ENCODE measurements at regions not wholly inside any gene's neighbourhood (a gene's known extent, or its start where the extent isn't known, plus 50 kb on each side); places are given as distances from the start of the nearest gene placed in this dataset.

DNA sequence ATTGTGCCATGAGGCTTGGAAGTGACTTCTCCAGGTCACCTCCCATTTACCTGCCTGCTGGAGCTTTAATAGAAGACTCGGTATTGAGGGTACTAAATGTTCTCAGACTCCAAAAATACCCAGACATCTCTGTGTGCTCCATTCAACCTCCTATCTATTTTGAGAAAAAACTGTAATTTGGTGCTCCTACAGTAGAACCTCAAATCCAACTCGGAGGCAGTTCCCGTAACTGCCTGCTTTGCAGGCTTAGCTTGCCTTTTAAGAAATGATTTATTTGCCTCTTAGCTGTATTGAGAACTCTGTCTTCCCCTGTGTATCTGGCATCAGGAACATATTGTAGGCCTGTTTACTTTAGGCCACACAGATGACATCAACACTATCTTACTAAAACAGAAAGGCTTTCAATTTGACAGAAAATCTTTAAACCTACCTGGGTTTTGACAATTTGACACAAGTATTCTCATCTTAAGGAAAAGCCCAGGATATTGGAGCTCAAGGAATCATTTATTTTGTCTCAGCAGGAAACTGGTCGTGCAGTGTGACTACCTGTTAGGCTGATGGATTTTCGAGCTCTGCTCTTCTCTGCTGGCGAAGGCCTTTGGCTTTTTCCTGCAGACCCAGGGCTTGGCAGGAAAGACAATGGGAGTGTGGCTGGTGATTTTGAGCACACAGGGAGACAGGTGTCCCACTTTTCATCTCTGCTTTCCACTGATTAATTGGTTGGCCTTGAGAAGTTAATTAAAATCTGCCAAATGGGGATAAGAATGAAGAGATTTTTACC lies 314.8 kb downstream of the SNAPC1 start:
- peaks cover 47 to 48% of the 10 kb centered on the region in 2 donors for H3K4me1 Mint-ChIP-seq
- peak overlapping the region; percentile 69 for H3K27ac ChIP-seq (ENCODE audit: low read length)

DNA sequence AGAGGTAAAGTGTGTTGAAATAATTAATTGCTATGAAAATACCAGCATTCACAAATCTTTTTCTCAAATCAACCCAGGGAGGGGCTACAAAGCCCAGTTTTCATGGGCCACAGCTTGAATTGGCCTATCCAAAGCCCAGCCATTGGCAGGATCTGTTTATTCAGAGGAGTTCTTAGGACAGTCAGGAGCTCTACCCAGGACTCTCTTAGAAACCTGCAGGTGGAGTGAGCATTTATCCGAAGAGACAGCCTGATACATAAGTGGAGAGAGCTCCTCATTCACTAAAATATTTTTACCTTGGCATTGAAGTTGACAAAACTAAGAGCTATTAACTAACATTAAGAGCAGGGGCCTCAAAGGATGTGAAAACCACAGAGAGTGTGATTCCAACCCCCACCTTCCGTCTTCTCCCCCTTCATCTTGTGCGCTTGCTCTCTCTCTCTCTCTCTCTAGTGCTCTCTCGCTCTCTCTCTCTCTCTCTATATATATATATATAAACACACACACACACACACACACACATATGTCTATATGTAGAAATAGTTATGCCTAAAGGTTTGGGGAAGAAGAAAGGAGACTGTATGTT lies 315.5 kb downstream of the SNAPC1 start:
- H3K4me3 Mint-ChIP-seq = peak overlapping the region; percentile 79
- Histone ChIP-seq H3K4me3 (ENCODE audit: low read length) (no peak overlapping the region), H3K4me1 (ENCODE audit: control insufficient read depth, insufficient read depth, low read length) (peaks cover 31% of the 10 kb centered on the region), H3K36me3 (ENCODE audit: control insufficient read depth, insufficient read depth, low read length) (no peaks in the 10 kb centered on the region), H3K9me3 (ENCODE audit: control insufficient read depth, insufficient read depth, low read length) (no peaks in the 10 kb centered on the region), H3K27ac (ENCODE audit: low read length) (peak overlapping the region; percentile 69), H3K27me3 (ENCODE audit: control insufficient read depth, insufficient read depth, low read length) (no peaks in the 10 kb centered on the region)
- ATAC-seq (peak; percentile 68 to 92 (median 87)), DNase-seq (peak in 1 of 2 donors; percentile 64)
- peak overlapping the region; percentile 75 to 91 for H3K27ac Mint-ChIP-seq
- peaks cover 0 to 2% of the 10 kb centered on the region in 2 donors for H3K9me3 Mint-ChIP-seq
- intact Hi-C loops (cut with micrococcal nuclease) = loop anchor here (5.0 kb wide), 1 partner anchor 40 kb away; no protein-coding TSS in a partner anchor
- 13% methylated on average over 3 of the region's 4 CpGs for WGBS (ENCODE audit: insufficient coverage)
- H3K36me3 Mint-ChIP-seq = no peaks in the 10 kb centered on the region
- H3K4me1 Mint-ChIP-seq = peaks cover 49 to 51% of the 10 kb centered on the region in 2 donors
- peaks cover 0 to 2% of the 10 kb centered on the region in 2 donors for H3K27me3 Mint-ChIP-seq (ENCODE audit: low read depth in 2 of 2)
- TF ChIP-seq, protein P1, sequence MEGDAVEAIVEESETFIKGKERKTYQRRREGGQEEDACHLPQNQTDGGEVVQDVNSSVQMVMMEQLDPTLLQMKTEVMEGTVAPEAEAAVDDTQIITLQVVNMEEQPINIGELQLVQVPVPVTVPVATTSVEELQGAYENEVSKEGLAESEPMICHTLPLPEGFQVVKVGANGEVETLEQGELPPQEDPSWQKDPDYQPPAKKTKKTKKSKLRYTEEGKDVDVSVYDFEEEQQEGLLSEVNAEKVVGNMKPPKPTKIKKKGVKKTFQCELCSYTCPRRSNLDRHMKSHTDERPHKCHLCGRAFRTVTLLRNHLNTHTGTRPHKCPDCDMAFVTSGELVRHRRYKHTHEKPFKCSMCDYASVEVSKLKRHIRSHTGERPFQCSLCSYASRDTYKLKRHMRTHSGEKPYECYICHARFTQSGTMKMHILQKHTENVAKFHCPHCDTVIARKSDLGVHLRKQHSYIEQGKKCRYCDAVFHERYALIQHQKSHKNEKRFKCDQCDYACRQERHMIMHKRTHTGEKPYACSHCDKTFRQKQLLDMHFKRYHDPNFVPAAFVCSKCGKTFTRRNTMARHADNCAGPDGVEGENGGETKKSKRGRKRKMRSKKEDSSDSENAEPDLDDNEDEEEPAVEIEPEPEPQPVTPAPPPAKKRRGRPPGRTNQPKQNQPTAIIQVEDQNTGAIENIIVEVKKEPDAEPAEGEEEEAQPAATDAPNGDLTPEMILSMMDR (IDR thresholded peaks at IDR 0.05) = no peak

More for the DNA sequence above, 314.8 kb downstream of the SNAPC1 start:
- H3K9me3 ChIP-seq (ENCODE audit: control insufficient read depth, insufficient read depth, low read length) = no peaks in the 10 kb centered on the region
- peak overlapping the region; percentile 75 to 91 for H3K27ac Mint-ChIP-seq
- no peaks in the 10 kb centered on the region for H3K36me3 ChIP-seq (ENCODE audit: control insufficient read depth, insufficient read depth, low read length)
- H3K4me3 ChIP-seq (ENCODE audit: low read length) = no peak overlapping the region
- TF ChIP-seq, protein P1 (IDR thresholded peaks at IDR 0.05) = no peak
- H3K9me3 Mint-ChIP-seq = peaks cover 0 to 2% of the 10 kb centered on the region in 2 donors
- ATAC-seq (no peak), DNase-seq (peak in 1 of 2 donors; percentile 4)
- intact Hi-C loops (cut with micrococcal nuclease) = loop anchor here (5.0 kb wide), 1 partner anchor 40 kb away; no protein-coding TSS in a partner anchor
- no peaks in the 10 kb centered on the region for H3K27me3 ChIP-seq (ENCODE audit: control insufficient read depth, insufficient read depth, low read length)
- H3K27me3 Mint-ChIP-seq (ENCODE audit: low read depth in 2 of 2) = peaks cover 0 to 2% of the 10 kb centered on the region in 2 donors
- peaks cover 29% of the 10 kb centered on the region for H3K4me1 ChIP-seq (ENCODE audit: control insufficient read depth, insufficient read depth, low read length)
- H3K4me3 Mint-ChIP-seq = peak overlapping the region; percentile 79
- 69% methylated on average over 6 of the region's 6 CpGs for WGBS (ENCODE audit: insufficient coverage)
- no peaks in the 10 kb centered on the region for H3K36me3 Mint-ChIP-seq

DNA sequence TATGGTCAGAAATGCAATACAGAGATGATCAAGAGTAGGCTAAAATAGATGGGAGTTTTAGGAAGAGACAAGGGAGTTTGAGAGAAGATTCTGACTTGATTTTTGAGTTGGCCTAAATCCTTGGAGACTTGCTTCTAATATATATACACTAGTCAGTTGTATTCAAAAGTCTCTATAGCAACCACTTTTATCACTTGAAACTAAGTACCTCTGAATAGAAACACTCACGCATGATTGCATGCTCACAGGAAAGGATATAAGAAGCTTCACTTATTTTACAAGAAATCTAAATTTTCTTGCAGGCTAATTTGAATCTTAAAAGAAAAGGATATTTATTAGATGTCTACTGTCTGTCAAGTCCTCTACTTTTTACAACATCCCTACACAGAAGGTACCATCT lies 316.8 kb downstream of the SNAPC1 start:
- no peak overlapping the region for H3K4me3 ChIP-seq (ENCODE audit: low read length)
- H3K27me3 Mint-ChIP-seq (ENCODE audit: low read depth in 2 of 2) = peaks cover 0 to under 1% of the 10 kb centered on the region in 2 donors
- DNase-seq (no peak), ATAC-seq (no peak)
- H3K36me3 ChIP-seq (ENCODE audit: control insufficient read depth, insufficient read depth, low read length) = no peaks in the 10 kb centered on the region
- TF ChIP-seq, protein P1 (IDR thresholded peaks at IDR 0.05) = no peak
- no peak overlapping the region for H3K4me3 Mint-ChIP-seq
- peaks cover 0 to under 1% of the 10 kb centered on the region in 2 donors for H3K9me3 Mint-ChIP-seq
- peaks cover 49 to 52% of the 10 kb centered on the region in 2 donors for H3K4me1 Mint-ChIP-seq
- H3K4me1 ChIP-seq (ENCODE audit: control insufficient read depth, insufficient read depth, low read length) = peaks cover 31% of the 10 kb centered on the region
- peak overlapping the region; percentile 75 to 91 for H3K27ac Mint-ChIP-seq
- H3K36me3 Mint-ChIP-seq = no peaks in the 10 kb centered on the region
- WGBS (ENCODE audit: insufficient coverage) = 0% methylated on average over 1 of the region's 1 CpG
- H3K9me3 ChIP-seq (ENCODE audit: control insufficient read depth, insufficient read depth, low read length) = no peaks in the 10 kb centered on the region
- peak overlapping the region; percentile 69 for H3K27ac ChIP-seq (ENCODE audit: low read length)
- H3K27me3 ChIP-seq (ENCODE audit: control insufficient read depth, insufficient read depth, low read length) = no peaks in the 10 kb centered on the region
- intact Hi-C loops (cut with micrococcal nuclease) = loop anchor here (5.0 kb wide), 1 partner anchor 38 kb away; no protein-coding TSS in a partner anchor

All from natural killer cell (primary cell).